ENCODE measurements at regions not wholly inside any gene's neighbourhood (a gene's known extent, or its start where the extent isn't known, plus 50 kb on each side); places are given as distances from the start of the nearest gene placed in this dataset.

GRCh38 chr1:38178216-38178615, 131.6 kb upstream of the POU3F1 start:
- Mint-ChIP-seq H3K27me3 (ENCODE audit: unreplicated experiment) (peaks cover 47% of the 10 kb centered on the region), H3K4me1 (ENCODE audit: low read depth, unreplicated experiment) (no peaks in the 10 kb centered on the region), H3K4me3 (ENCODE audit: low read depth, unreplicated experiment) (no peak overlapping the region), H3K36me3 (ENCODE audit: insufficient read depth, unreplicated experiment) (no peaks in the 10 kb centered on the region), H3K27ac (ENCODE audit: unreplicated experiment) (no peak overlapping the region), H3K9me3 (ENCODE audit: low read depth, unreplicated experiment) (no peaks in the 10 kb centered on the region)
- intact Hi-C loops (cut with micrococcal nuclease; ENCODE audit: unreplicated experiment): no loop called here
- CTCF ChIA-PET: interaction anchor here (1.3 kb wide), 1 partner anchor 16 kb away, joined by 3 read pairs; no protein-coding TSS in a partner anchor
- no peak for TF ChIP-seq CTCF (IDR thresholded peaks at IDR 0.05; ENCODE audit: unreplicated experiment)
- no TSS peak for BruUV-seq (replicated peaks)
- DNase-seq: no peak

- Mint-ChIP-seq H3K4me3 (ENCODE audit: low read depth, unreplicated experiment) (no peak overlapping the region), H3K4me1 (ENCODE audit: low read depth, unreplicated experiment) (no peaks in the 10 kb centered on the region), H3K27ac (ENCODE audit: unreplicated experiment) (no peak overlapping the region), H3K36me3 (ENCODE audit: insufficient read depth, unreplicated experiment) (no peaks in the 10 kb centered on the region), H3K9me3 (ENCODE audit: low read depth, unreplicated experiment) (no peaks in the 10 kb centered on the region), H3K27me3 (ENCODE audit: unreplicated experiment) (peaks cover 58% of the 10 kb centered on the region)
- DNase-seq: no peak
- CTCF ChIA-PET: no interaction called here
- intact Hi-C loops (cut with micrococcal nuclease; ENCODE audit: unreplicated experiment): no loop called here
- no peak for TF ChIP-seq CTCF (IDR thresholded peaks at IDR 0.05; ENCODE audit: unreplicated experiment)
- no TSS peak for BruUV-seq (replicated peaks)
Observed at GRCh38 chr1:38175121-38175520, 128.5 kb upstream of the POU3F1 start.

GRCh38 chr1:38173848-38174247, 127.3 kb upstream of the POU3F1 start:
- no TSS peak for BruUV-seq (replicated peaks)
- Mint-ChIP-seq H3K27ac (ENCODE audit: unreplicated experiment) (no peak overlapping the region), H3K4me1 (ENCODE audit: low read depth, unreplicated experiment) (no peaks in the 10 kb centered on the region), H3K27me3 (ENCODE audit: unreplicated experiment) (peaks cover 62% of the 10 kb centered on the region), H3K9me3 (ENCODE audit: low read depth, unreplicated experiment) (no peaks in the 10 kb centered on the region), H3K36me3 (ENCODE audit: insufficient read depth, unreplicated experiment) (no peaks in the 10 kb centered on the region), H3K4me3 (ENCODE audit: low read depth, unreplicated experiment) (no peak overlapping the region)
- no peak for DNase-seq
- TF ChIP-seq CTCF (IDR thresholded peaks at IDR 0.05; ENCODE audit: unreplicated experiment): no peak
- CTCF ChIA-PET: no interaction called here
- intact Hi-C loops (cut with micrococcal nuclease; ENCODE audit: unreplicated experiment): no loop called here

- no peaks in the 10 kb centered on the region for H3K36me3 Mint-ChIP-seq (ENCODE audit: insufficient read depth, unreplicated experiment)
- H3K9me3 Mint-ChIP-seq (ENCODE audit: low read depth, unreplicated experiment): no peaks in the 10 kb centered on the region
- DNase-seq: no peak
- intact Hi-C loops (cut with micrococcal nuclease; ENCODE audit: unreplicated experiment): no loop called here
- no peak overlapping the region for H3K4me3 Mint-ChIP-seq (ENCODE audit: low read depth, unreplicated experiment)
- no peak for TF ChIP-seq CTCF (IDR thresholded peaks at IDR 0.05; ENCODE audit: unreplicated experiment)
- no TSS peak for BruUV-seq (replicated peaks)
- peaks cover 62% of the 10 kb centered on the region for H3K27me3 Mint-ChIP-seq (ENCODE audit: unreplicated experiment)
- no peak overlapping the region for H3K27ac Mint-ChIP-seq (ENCODE audit: unreplicated experiment)
- CTCF ChIA-PET: interaction anchor here (0.7 kb wide), 1 partner anchor 22 kb away, joined by 5 read pairs; no protein-coding TSS in a partner anchor
- no peaks in the 10 kb centered on the region for H3K4me1 Mint-ChIP-seq (ENCODE audit: low read depth, unreplicated experiment)
Observed at GRCh38 chr1:38173157-38173831, 126.7 kb upstream of the POU3F1 start.

All from Calu3 (cell line).